Ishikawa (cell line): ENCODE measurements at regions not wholly inside any gene's neighbourhood (a gene's known extent, or its start where the extent isn't known, plus 50 kb on each side); places are given as distances from the start of the nearest gene placed in this dataset.

Experiments used
- CEBPB ChIP-seq: IDR thresholded peaks from 2 replicates; pipeline ENCODE4 v1.6.1; 2012
- CREB1 ChIP-seq: IDR thresholded peaks from 2 replicates; pipeline ENCODE4 v1.6.1; 2012; ENCODE audit warnings: low read depth
- EGR1 ChIP-seq: IDR thresholded peaks from 2 replicates; pipeline ENCODE4 v1.6.1; 2012
- EP300 ChIP-seq: IDR thresholded peaks from 2 replicates; pipeline ENCODE4 v1.6.1; 2012; ENCODE audit warnings: borderline replicate concordance
- FOXM1 ChIP-seq: IDR thresholded peaks from 2 replicates; pipeline ENCODE4 v1.6.1; 2012; ENCODE audit warnings: low read depth, borderline replicate concordance
- NFIC ChIP-seq: IDR thresholded peaks from 2 replicates; pipeline ENCODE4 v1.6.1; 2012
- RAD21 ChIP-seq: IDR thresholded peaks from 2 replicates; pipeline ENCODE4 v1.6.1; 2012; ENCODE audit warnings: low read depth
- REST ChIP-seq: IDR thresholded peaks from 2 replicates; pipeline ENCODE4 v1.6.1; 2012; ENCODE audit warnings: low read depth, mild to moderate bottlenecking
- TAF1 ChIP-seq: IDR thresholded peaks from 2 replicates; pipeline ENCODE4 v1.6.1; 2012; ENCODE audit warnings: low read depth, mild to moderate bottlenecking
- TCF12 ChIP-seq: IDR thresholded peaks from 2 replicates; pipeline ENCODE4 v1.6.1; 2012; ENCODE audit warnings: low read depth
- TEAD4 ChIP-seq: IDR thresholded peaks from 2 replicates; pipeline ENCODE4 v1.6.1; 2012
- YY1 ChIP-seq: IDR thresholded peaks from 2 replicates; pipeline ENCODE4 v1.6.1; 2012; ENCODE audit warnings: low read depth
- ZBTB7A ChIP-seq: IDR thresholded peaks from 2 replicates; pipeline ENCODE4 v1.6.1; 2012; ENCODE audit warnings: low read depth
- TF ChIP-seq, protein P1 (sequence below): IDR thresholded peaks from 2 replicates; pipeline ENCODE4 v1.6.1; 2012
- TF ChIP-seq, protein P2 (sequence below): IDR thresholded peaks from 2 replicates; pipeline ENCODE4 v1.6.1; 2012

DNA sequence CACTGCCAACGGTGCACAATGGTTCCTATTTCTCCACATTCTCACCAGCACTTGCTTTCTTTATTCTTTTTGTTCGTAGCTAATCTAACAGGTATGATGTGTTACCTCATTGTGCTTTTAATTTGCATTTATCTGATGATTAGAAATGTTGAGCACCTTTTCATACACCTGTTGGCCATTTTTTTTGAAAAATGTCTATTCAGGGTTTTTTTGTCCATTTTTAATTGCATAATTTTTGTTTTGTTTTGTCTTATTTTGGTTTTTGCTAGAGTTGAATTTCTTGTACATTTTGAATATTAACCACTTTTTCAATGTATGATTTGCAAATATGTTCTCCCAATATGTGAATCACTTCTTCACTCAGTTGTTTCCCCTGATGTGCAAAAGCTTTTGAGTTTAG, 150.6 kb downstream of the TENT5A start:
- TF ChIP-seq RAD21 = no peak
- TF ChIP-seq EGR1 = no peak
- no peak for TF ChIP-seq ZBTB7A
- TF ChIP-seq, protein P1, sequence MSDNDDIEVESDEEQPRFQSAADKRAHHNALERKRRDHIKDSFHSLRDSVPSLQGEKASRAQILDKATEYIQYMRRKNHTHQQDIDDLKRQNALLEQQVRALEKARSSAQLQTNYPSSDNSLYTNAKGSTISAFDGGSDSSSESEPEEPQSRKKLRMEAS = no peak
- no peak for TF ChIP-seq TCF12
- TF ChIP-seq, protein P2, sequence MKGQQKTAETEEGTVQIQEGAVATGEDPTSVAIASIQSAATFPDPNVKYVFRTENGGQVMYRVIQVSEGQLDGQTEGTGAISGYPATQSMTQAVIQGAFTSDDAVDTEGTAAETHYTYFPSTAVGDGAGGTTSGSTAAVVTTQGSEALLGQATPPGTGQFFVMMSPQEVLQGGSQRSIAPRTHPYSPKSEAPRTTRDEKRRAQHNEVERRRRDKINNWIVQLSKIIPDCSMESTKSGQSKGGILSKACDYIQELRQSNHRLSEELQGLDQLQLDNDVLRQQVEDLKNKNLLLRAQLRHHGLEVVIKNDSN = no peak
- TF ChIP-seq CEBPB = no peak
- TF ChIP-seq TEAD4 = no peak

GRCh38 chr6:81594501-81594900, 158.0 kb downstream of the TENT5A start:
- no peak for TF ChIP-seq RAD21
- no peak for TF ChIP-seq CREB1
- no peak for TF ChIP-seq ZBTB7A
- no peak for TF ChIP-seq TAF1
- TF ChIP-seq NFIC = no peak
- TF ChIP-seq EP300 = no peak
- TF ChIP-seq, protein P2 = no peak
- TF ChIP-seq CEBPB = no peak
- no peak for TF ChIP-seq YY1
- TF ChIP-seq TEAD4 = no peak
- no peak for TF ChIP-seq FOXM1
- TF ChIP-seq EGR1 = no peak
- TF ChIP-seq, protein P1 = no peak
- no peak for TF ChIP-seq REST
- TF ChIP-seq TCF12 = no peak

- TF ChIP-seq YY1 = no peak
- TF ChIP-seq, protein P1 = no peak
- TF ChIP-seq CREB1 = no peak
- no peak for TF ChIP-seq TCF12
- TF ChIP-seq RAD21 = no peak
- TF ChIP-seq NFIC = no peak
- no peak for TF ChIP-seq EP300
- no peak for TF ChIP-seq CEBPB
- TF ChIP-seq TAF1 = no peak
- TF ChIP-seq, protein P2 = no peak
- TF ChIP-seq EGR1 = no peak
- TF ChIP-seq REST = no peak
- TF ChIP-seq TEAD4 = no peak
- no peak for TF ChIP-seq FOXM1
- no peak for TF ChIP-seq ZBTB7A
Measured at GRCh38 chr6:81590314-81590691, 162.2 kb downstream of the TENT5A start.

GRCh38 chr6:81589465-81590313, 162.8 kb downstream of the TENT5A start:
- TF ChIP-seq NFIC = no peak
- TF ChIP-seq YY1 = no peak
- TF ChIP-seq TEAD4 = no peak
- TF ChIP-seq TCF12 = no peak

GRCh38 chr6:81575442-81575841, 177.0 kb downstream of the TENT5A start:
- no peak for TF ChIP-seq ZBTB7A
- TF ChIP-seq TAF1 = no peak
- TF ChIP-seq EGR1 = no peak
- TF ChIP-seq CEBPB = no peak
- TF ChIP-seq NFIC = no peak
- no peak for TF ChIP-seq YY1
- no peak for TF ChIP-seq TCF12
- TF ChIP-seq EP300 = no peak
- TF ChIP-seq TEAD4 = no peak
- no peak for TF ChIP-seq REST
- no peak for TF ChIP-seq RAD21
- TF ChIP-seq, protein P2 = no peak
- no peak for TF ChIP-seq FOXM1
- TF ChIP-seq, protein P1 = no peak
- no peak for TF ChIP-seq CREB1
